ENCODE measurements at regions not wholly inside any gene's neighbourhood (a gene's known extent, or its start where the extent isn't known, plus 50 kb on each side); places are given as distances from the start of the nearest gene placed in this dataset.

- H3K27ac ChIP-seq, result no peak overlapping the region
- no peak for DNase-seq (ENCODE audit: low read depth, low spot score)
Observed at GRCh38 chr13:40492511-40492910, 173.9 kb downstream of the FOXO1 start.

GRCh38 chr13:40494513-40494912 is 171.9 kb downstream of the FOXO1 start:
- no peak overlapping the region for H3K27ac ChIP-seq
- no peak for DNase-seq (ENCODE audit: low read depth, low spot score)

GRCh38 chr13:40494946-40495620 is 171.4 kb downstream of the FOXO1 start:
- no peak overlapping the region for H3K27ac ChIP-seq

GRCh38 chr13:40495621-40496001 is 170.8 kb downstream of the FOXO1 start:
- no peak for DNase-seq (ENCODE audit: low read depth, low spot score)
- H3K27ac ChIP-seq, result no peak overlapping the region

More at GRCh38 chr13:40494946-40495620, 171.4 kb downstream of the FOXO1 start:
- no peak for DNase-seq (ENCODE audit: low read depth, low spot score)

GRCh38 chr13:40496035-40496810 is 170.2 kb downstream of the FOXO1 start:
- no peak for DNase-seq (ENCODE audit: low read depth, low spot score)
- H3K27ac ChIP-seq, result no peak overlapping the region

- DNase-seq (ENCODE audit: low read depth, low spot score), result no peak
Observed at GRCh38 chr13:40498461-40498860, 168.0 kb downstream of the FOXO1 start.

GRCh38 chr13:40502236-40502635 is 164.2 kb downstream of the FOXO1 start:
- peak; percentile 36 for DNase-seq (ENCODE audit: low read depth, low spot score)
- H3K27ac ChIP-seq, result no peak overlapping the region

More at GRCh38 chr13:40498461-40498860, 168.0 kb downstream of the FOXO1 start:
- H3K27ac ChIP-seq, result no peak overlapping the region

GRCh38 chr13:40503011-40503410 is 163.4 kb downstream of the FOXO1 start:
- DNase-seq (ENCODE audit: low read depth, low spot score), result no peak
- H3K27ac ChIP-seq, result no peak overlapping the region

GRCh38 chr13:40503966-40504591 is 162.4 kb downstream of the FOXO1 start:
- peak overlapping the region; percentile 58 for H3K27ac ChIP-seq
- DNase-seq (ENCODE audit: low read depth, low spot score), result peak; percentile 83

- DNase-seq (ENCODE audit: low read depth, low spot score), result no peak
- peak overlapping the region; percentile 58 for H3K27ac ChIP-seq
Observed at GRCh38 chr13:40504641-40505040, 161.8 kb downstream of the FOXO1 start.

- DNase-seq (ENCODE audit: low read depth, low spot score), result no peak
- no peak overlapping the region for H3K27ac ChIP-seq
Observed at GRCh38 chr13:40505196-40505595, 161.2 kb downstream of the FOXO1 start.
